Astrocyte of the cerebellum (primary cell): ENCODE measurements at regions not wholly inside any gene's neighbourhood (a gene's known extent, or its start where the extent isn't known, plus 50 kb on each side); places are given as distances from the start of the nearest gene placed in this dataset.

Experiments used
- DNase-seq: peaks from one replicate; pipeline ENCODE4 v3.0.0-alpha.2; 2011; ENCODE audit warnings: low read depth
- H3K4me3 ChIP-seq: 2 replicates; pipeline ENCODE4 v1.5.1; 2011; ENCODE audit warnings: mild to moderate bottlenecking, low read depth, low read length, moderate library complexity
- in situ Hi-C: cut with HindIII; loops from 2 replicates; pipeline ENCODE4 v1.10.0; 2017; ENCODE audit warnings: low sequenced_read_pairs
- TF ChIP-seq, protein P1 (sequence below): IDR thresholded peaks from 2 replicates; pipeline ENCODE4 v1.5.1; 2012; ENCODE audit warnings: low read length, low read depth, moderate library complexity, mild to moderate bottlenecking; ENCODE audit errors: missing control alignments

DNA sequence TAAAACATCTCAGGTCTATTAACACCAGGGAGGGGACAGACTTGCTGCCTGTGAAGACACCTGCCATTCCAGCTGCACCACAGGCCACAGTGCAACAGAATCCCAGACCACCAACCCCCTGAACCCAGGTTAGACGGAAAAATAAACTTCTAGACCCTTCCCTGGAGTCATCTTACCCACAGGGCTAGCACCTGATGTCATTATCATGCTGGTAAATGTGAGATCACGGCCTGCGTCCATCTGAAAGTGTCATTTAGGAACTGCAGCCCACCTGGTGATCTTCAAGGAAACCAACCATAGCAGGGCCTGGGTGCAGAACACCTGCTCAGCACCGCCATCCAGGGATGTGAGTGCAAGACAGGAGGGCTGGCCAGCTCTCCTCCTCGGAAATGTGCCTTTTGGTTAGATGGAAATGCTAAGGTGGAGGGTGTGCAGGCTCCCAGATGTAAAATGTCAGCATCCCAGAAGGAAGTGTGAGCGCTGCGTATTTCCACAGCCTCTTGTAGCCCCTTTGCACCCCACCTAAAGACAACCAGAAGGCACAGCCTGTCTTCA lies 80.8 kb downstream of the PTGR3 start:
- TF ChIP-seq, protein P1, sequence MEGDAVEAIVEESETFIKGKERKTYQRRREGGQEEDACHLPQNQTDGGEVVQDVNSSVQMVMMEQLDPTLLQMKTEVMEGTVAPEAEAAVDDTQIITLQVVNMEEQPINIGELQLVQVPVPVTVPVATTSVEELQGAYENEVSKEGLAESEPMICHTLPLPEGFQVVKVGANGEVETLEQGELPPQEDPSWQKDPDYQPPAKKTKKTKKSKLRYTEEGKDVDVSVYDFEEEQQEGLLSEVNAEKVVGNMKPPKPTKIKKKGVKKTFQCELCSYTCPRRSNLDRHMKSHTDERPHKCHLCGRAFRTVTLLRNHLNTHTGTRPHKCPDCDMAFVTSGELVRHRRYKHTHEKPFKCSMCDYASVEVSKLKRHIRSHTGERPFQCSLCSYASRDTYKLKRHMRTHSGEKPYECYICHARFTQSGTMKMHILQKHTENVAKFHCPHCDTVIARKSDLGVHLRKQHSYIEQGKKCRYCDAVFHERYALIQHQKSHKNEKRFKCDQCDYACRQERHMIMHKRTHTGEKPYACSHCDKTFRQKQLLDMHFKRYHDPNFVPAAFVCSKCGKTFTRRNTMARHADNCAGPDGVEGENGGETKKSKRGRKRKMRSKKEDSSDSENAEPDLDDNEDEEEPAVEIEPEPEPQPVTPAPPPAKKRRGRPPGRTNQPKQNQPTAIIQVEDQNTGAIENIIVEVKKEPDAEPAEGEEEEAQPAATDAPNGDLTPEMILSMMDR, result no peak
- DNase-seq, result no peak
- no peak overlapping the region for H3K4me3 ChIP-seq
- in situ Hi-C loops, result no loop called here

DNA sequence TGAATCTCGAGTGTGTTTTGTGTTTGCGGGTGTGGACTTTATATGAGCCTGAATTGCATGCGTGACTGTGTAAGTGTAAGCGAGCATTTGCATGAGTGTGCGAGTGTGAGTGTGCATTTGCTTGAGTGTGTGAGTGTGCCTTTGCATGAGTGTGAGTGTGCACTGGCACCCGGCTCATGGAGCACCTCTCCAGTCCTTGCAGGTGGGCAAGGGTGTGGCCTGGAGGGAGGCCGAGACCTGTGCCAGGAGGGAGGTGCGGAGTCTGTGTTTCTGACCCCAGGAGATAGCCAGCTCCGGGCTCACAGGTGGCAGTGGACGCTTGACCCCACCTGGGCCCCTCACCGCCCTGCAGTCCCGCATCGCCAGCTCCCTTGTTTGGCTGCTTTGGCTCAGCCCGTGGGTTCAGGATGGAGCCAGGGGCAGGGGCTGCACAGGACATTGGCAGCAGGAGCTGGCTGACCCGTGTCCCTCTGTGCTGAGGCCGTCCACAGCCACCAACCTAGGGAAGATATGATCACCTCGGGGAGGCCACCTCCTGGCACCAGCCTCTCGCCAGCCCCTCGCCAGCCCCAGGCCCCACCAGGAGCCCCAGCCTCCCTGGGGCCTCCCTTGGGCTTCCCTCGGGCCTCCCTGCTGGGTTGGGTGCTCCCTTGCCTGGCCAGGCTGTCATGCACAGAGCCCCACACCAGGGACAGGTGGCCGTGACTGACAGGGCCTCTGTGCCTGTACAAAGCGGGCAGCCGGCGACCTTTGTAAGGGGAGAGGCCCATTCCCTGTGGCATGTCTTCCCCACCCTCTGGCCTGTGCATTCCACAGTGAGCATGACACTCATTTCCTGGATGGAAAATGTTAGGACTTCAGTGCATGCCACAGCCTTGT lies 81.6 kb downstream of the PTGR3 start:
- in situ Hi-C loops, result no loop called here
- TF ChIP-seq, protein P1, result no peak
- H3K4me3 ChIP-seq, result no peak overlapping the region
- DNase-seq, result no peak

DNA sequence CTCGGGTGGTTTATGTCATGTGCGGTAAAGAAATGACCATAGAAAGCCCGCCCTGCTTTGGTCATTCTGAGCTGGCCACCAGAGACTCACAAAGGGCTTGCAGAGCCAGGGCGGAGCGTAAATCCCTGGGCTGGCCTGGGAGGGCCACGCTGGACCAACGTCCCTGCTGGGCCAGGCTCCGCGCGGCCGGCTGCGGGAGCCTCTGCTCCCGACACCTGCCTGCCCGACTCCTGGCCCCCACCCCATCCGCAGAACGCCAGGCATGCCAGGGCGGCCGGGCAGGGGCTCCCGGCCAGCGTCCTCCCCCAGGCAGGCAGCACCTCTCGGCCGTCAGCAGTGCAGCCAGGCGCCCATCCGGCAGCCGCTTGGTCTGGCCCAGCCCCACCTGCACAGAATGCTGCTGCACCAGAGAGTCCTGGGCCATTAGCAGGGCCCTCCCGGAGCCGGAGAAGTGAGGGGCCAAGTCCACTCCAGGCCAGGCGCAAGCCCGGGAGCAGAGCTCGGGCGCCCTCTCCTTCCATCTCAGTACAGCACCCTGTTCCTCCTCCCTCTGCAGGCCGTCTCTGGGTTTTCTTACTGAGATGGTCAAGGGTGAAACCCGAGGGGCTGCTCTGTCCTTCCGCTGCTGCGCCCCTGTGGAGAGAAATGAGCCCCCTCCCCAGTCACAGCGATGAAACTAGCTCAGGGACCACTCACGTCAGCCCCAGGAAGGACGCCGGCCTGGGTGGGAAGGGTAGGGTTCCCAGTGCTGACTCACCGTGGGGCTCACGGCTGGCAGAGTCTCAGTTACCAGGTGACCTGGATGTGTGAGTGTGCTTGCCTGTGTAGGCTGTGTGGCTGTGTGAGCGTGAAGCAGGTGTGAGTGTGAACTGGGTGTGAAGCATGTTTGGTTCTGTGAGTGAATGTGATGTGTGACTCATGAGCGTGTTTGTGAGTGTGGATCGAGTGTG lies 83.3 kb downstream of the PTGR3 start:
- TF ChIP-seq, protein P1, result no peak
- no peak for DNase-seq
- in situ Hi-C loops, result no loop called here
- H3K4me3 ChIP-seq, result no peak overlapping the region

DNA sequence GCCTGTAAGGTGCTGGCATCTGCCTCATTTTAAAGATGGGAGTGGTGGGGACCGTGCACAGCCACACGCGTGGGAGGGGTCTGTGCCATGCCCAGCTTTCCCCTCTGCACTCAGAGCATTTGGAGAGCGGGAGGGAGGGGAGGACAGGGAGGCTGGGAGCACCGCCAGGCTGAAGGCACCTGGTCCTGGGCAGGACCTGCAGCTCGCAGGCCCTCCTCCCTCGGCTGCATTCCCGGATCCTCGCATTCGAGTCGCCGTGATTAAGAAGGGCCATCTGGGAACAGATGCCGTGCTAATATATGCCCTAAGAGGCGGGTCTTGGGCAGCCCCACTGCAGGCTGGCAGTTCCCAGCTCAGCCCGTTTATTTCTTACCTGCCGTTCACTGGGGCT lies 84.0 kb downstream of the PTGR3 start:
- in situ Hi-C loops, result no loop called here
- TF ChIP-seq, protein P1, result no peak
- DNase-seq, result no peak
- no peak overlapping the region for H3K4me3 ChIP-seq

DNA sequence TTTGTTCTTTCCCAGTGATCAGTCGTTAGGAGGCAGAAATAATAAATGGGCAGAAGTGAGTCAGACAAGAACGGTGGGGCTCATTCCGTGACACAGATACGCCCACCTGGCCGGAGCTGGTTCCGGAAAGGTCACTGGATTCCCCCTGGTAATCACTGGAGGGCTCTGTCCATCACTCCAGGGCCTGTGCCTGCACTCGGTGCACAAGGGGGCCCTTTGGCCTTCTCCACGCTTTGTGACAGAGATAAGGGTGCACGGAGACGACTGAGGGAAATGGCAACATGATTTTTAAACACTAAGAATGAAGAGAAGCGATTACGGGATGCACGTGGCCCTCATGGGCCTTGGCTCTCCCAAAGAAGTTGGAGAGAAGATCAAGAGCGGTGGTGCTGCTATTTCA lies 84.4 kb downstream of the PTGR3 start:
- TF ChIP-seq, protein P1, result no peak
- in situ Hi-C loops, result no loop called here
- DNase-seq, result no peak
- no peak overlapping the region for H3K4me3 ChIP-seq

DNA sequence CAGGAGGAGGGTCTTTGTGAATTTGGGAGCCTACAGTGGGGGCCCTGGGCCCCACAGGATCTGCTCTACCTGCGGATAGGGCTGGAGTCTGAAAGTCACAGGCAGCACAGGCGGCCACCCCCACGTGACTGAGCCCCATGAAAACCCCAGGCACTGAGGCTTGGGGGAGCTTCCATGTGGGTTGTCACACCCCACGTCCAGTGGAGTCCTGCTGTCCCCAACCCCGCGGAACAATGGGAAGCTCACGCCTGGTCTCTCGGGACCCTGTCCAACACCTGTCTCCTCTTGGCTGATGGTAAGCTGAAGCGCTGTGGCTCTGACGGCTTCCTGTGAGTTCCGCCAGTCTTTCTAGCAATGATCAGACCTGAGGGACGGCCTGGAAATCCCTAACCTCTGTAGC lies 85.8 kb downstream of the PTGR3 start:
- TF ChIP-seq, protein P1, result no peak
- in situ Hi-C loops, result no loop called here
- H3K4me3 ChIP-seq, result no peak overlapping the region
- DNase-seq, result no peak
